GM21390 (cell line): ENCODE measurements at regions not wholly inside any gene's neighbourhood (a gene's known extent, or its start where the extent isn't known, plus 50 kb on each side); places are given as distances from the start of the nearest gene placed in this dataset.

Experiments used
- ATAC-seq: cut with Tn5 transposase; IDR thresholded peaks from one replicate; pipeline ENCODE4 v1.9.1; 2021; ENCODE audit not compliant: unreplicated experiment

DNA sequence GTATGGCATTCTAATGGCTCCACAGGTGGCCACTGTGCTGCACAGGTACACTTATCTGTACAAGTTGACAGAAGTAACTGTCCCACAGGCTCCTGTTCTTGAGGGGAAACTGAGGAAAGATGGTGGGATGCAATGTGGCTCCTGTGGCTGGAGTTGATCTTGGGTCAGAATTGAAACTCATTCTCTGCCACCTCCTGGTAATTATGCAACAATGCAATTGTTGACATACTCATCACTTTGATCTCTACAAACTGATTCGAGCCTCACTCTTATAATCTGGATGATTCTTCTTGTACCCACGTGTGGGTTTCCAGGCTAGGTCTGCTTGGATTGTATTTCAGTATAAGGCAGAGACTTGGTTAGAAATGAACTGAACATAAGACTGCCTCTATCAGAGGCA lies 148.8 kb downstream of the CCNG2 start:
- ATAC-seq = no peak

DNA sequence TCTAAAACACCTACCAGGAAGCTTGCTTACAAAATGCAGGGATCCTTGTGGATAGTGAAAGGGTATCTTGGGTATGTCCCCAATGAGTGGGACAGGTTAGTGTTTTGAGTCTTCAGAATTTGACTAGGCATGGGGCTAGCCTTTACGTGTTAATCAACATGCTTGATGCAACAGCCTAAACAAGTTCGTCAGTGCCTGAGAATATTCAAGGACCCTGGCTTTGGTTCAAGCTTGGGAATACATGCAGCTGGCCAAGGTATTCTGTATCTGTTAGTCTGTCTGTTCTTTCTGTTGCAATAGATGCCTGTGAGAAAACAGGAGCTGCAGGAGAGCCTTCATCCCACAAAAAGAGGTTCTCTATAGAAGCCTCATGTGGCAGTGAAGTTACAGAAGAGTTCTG lies 149.5 kb downstream of the CCNG2 start:
- no peak for ATAC-seq

DNA sequence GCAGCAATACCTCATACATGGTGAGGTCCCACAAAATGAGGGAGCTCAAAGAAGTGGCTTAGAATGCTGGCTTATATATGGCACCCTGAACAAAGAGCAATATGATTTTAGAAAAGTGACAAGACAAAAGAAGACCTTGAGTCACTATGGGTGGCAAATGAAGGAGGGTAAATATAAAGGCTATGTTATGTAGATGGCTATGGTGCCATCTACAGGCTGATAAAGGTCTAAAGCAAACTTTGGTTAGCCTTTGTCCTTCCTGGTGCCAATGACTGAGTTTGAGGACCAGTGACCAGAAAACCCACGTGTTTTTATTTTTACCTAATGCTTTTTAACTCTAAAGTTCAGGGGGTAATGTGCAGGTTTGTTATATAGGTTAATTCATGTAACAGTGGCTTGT lies 151.8 kb downstream of the CCNG2 start:
- no peak for ATAC-seq

DNA sequence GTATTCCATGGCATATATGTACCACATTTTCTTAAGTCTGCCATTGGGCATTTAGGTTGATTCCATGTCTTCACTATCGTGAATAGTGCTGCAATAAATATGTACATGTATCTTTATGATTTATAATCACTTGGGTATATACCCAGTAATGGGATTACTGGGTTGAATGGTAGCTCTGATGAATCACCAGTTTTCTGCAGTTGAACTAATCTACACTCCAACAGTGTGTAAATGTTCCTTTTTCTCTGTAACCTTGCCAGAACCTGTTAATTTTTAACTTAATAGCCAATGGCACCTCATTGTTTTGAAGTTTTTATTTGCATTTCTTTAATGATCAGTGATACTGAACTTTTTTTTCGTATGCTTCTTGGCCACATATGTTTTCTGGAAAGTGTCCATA lies 152.5 kb downstream of the CCNG2 start:
- no peak for ATAC-seq

DNA sequence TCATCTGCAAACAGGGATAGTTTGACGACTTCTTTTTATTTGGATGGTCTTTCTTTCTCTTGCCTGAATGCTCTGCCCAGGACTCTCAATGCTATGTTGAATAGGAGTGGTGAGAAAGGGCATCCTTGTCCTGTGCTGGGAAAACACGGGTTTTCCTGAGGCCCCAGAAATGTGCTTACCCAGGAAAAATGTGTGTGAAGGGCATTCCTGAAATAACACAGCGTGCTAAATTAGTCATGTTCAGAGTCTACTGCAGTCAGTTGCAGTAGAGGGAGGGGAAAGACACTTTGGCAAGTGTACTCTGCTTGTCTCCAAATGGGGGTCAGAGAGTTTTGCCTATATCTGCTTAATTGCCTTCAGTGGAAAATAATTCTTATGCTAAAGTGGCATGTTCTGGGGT lies 153.9 kb downstream of the CCNG2 start:
- ATAC-seq = no peak

DNA sequence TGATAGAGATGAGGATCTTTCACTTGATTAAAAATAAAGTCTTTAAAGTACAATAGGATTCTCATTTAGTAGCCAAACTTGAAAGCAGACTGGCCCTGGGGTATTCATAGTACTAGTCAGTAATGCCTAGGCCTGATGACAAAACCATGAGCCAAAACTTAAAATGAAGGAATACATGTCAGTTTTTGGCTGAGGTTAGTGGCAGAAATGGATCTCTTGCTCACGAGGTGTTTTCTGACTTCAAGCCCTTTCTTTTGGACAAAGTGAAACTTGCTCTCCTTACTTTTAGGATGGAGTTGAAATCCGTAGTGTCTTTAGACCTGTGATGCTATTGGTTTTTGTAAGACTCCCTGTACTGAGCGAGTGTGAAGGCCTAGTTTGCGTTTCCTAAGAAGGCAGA lies 157.7 kb downstream of the CCNG2 start:
- no peak for ATAC-seq

DNA sequence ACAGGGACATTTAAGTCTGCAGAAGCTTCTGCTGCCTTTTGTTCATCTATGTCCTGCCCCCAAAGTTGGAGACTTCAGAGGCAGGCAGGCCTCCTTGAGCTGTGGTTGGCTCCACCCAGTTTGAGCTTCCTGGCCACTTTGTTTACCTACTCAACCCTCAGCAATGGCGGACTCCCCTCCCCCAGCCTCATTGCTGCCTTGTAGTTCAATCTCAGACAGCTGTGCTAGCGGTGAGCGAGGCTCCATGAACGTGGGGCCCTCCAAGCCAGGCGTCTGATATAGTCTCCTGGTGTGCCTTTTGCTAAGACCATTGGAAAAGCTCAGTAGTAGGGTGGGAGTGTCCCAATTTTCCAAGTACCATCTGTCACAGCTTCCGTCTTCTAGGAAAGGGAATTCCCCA lies 170.1 kb downstream of the CCNG2 start:
- no peak for ATAC-seq

DNA sequence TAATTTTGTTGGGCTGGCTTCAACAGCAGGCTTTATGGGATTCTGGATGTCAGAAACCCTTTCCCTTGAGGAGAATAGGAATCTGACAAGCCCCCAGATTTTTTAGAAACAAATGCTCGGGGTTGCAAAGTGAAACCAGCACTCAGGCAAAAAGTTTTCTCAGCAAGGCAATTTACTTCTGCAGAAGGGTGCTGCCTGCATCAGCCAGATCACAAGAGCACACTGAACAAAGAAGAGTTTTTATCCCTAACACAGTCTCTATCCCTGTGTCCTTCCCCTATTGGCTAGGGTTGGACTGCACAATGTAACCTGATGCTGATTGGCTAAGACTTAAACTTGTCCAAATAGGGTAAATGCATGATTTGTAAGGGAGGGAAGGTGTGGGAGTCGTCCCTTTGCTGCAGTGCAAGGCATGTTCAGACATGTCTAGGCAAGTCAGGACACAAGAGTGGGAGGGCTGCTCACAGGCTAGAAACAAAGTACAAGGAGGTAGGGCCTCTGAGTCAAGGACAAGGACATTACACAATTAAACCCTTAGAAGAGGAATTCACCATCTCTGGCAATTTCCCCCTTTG lies 175.8 kb downstream of the CCNG2 start:
- ATAC-seq = no peak

DNA sequence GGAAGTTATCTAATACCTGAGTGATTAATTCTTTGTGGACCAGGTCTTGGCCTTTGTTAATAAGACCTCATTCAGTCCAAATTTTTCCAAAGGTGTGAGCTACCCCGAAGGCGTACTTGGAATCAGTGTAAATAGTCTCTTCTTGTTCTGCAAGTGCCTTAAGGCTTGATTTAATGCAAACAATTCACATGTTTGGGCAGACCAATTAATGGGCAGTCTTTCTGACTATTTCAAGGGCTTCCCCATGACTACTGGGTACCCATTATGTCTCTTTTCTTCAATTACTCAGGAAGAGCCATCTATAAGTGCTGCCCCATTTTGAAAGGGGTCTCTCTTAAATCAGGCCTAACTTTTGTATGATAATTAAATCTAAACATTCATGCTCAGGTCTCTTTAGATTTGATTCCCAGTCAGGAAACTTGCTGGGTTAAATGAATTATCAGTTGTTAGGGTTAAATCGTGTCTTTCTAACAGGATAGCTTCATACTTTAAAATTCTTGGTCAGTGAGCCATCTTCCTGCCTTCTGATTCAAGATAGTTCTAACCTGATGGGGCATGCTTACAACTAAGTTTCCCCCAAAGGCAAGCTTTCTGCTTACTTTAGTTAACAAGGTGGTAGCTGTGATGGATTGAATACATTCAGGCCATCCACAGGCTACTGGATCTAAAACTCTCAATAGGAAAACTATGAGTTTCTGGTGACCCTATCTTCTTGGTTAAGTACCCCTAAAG lies 179.6 kb downstream of the CCNG2 start:
- ATAC-seq = no peak

DNA sequence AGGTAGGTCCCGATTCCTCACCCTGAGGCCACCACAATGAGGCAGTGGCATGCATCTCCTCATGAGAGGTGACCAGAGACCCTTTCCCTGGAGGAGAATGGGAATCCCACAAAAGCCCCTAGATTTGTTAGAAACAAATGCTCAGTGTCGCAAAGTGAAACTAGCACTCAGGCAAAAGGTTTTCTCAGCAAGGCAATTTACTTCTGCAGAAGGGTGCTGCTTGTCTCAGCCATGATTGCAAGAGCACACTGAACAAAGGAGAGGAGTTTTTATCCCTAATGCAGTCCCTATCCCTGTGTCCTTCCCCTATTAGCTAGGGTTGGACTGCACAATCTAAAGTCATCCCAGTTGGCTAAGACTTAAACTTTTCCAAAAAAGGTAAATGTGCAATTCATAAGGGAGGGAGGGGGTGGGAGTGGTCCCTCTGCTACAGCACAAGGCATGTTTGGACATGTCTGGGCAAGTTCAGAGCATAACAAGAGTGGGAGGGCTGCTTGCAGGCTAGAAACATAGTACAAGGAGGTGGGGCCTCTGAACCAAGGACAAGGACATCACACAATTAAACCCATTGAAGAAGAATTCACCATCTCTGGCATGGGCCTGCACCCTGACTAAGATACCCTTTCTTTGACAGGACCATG lies 185.3 kb downstream of the CCNG2 start:
- no peak for ATAC-seq

DNA sequence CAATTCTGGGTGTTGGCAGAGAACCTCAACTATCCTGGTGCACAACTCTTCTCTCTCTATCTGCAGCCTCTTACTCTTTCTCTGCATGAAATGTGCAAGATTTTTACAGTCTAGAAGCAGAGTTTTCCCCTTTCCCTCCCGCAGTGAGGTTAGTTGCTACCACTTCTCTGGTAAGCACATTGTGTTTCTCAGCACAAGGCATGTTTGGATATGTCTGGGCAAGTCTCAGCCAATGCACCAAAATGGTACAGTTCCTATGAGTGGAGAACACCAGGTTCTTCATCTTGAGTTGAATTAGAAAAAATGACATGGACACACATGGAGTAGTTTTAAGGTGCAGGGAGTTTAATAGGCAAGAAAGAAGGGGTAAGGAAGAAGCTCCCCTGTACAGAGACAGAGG lies 187.0 kb downstream of the CCNG2 start:
- ATAC-seq = no peak

DNA sequence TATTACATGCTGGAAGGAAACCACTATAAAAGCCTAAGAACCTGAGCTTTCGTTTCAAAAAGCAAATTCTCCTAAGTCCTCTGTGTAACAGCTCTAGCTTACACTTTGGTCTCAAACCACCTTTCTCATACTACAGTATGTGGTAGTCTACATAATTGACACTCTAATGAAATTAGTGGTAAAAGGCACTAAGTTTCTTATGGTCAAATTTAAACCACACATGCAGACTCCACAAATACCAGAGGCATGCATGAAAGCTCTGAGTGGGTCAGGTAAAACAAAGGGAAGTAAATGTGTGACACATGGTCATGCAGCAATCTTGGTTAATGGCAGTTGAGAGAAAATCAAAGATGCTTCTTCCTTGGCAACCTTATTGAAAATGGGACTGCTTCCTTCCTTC lies 187.8 kb downstream of the CCNG2 start:
- ATAC-seq = peak; percentile 49

DNA sequence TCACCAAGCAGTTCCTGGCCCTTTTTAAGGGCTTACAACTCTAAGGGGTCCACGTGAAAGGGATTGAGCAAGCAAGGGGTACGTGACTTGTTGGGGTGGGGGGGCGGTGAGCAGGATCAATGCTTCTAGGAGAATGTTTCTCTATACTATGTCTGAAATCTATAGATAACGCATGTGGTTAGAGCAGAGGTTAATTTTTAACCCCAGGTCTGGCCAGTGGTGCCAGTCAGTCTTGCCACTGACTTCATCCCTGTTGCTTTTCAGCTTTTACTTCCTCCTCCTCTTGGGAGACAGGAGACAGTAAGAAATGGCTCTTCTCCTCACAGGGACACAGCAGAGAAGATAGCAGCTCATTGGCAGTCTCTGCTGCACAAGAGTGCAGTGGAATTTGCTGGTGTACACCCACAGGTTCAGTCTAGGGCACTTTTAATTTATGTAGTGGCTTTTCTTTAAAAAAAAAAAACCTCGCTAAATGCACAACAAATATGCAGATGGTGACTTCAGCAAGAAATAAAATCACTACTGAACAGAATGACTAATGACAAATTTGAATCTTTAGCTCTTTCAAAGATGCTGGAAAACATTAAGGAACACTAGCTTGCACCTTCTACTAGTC lies 190.5 kb downstream of the CCNG2 start:
- ATAC-seq = no peak

DNA sequence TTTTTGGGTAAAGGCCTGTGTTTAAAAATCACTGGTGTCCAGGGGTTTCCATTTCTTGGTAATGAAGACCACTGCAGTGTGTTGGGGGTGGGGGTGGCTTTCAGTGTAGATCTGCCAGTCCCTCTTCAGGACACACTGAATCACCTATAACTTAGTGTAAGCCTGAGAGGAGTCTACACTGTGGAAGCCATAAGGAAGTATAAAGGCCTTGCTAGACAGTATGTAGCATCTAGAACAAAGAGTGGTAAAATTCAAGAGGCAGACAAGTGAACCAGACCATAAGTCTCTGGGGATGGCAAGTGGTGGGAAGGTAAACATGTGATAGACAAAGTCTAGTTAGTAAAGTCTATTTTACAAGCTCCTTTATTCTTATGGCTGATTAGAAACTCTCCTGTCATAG lies 191.8 kb downstream of the CCNG2 start:
- no peak for ATAC-seq

DNA sequence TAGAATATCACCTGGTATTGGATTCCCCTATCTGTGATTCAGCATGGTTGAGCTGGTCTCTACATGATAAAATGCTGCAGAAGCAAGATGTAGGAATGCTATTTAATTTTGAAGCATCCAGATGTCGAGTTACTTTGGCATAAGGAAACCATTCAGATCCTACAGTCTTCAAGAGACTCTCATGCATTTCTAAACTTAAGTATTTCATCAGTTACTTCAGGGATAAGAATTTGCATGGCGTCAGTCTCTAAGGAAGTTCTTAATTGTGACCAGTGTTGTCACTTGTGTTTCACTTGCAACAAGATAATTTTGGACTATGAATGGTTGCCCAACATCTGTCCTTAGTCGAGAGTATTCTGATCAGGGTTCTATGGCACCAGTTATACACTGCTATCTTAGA lies 192.4 kb downstream of the CCNG2 start:
- no peak for ATAC-seq

DNA sequence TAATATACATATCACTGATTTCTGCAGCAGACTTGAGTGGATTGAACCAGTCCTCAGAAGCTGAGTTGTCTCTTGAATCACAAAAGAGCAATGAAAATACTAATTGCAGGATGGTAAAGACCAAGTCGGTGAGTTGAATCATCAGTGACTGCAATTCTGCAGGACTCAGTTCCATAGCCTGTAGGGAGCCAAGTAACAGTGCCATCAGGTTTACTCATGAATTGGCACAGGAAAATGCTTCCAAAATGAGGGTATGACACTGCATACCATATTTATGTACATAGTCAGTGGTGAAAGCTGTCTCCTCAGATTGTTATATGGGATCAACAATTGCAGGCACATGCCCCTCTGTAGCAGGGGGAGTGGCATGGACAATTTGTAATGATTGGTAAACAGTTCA lies 192.8 kb downstream of the CCNG2 start:
- ATAC-seq = no peak

DNA sequence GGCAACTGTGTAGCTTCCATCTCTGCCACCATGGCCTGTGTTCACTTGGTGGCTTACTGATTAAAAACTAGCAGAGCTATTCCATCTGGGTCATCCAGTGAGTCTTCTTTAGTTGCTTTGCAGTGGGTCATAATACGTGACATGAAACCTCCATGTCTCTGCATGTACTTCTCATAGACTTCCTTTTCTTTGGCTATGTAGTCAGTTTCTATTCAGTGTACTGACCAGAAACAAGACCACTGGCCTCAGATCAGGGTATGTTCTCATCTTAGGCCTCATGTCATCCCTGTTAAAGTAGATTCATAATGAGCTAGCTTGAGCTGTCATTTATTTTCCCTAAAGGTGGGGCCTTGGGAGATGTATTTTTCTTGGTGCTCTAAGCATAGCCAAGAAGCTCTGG lies 195.2 kb downstream of the CCNG2 start:
- no peak for ATAC-seq

DNA sequence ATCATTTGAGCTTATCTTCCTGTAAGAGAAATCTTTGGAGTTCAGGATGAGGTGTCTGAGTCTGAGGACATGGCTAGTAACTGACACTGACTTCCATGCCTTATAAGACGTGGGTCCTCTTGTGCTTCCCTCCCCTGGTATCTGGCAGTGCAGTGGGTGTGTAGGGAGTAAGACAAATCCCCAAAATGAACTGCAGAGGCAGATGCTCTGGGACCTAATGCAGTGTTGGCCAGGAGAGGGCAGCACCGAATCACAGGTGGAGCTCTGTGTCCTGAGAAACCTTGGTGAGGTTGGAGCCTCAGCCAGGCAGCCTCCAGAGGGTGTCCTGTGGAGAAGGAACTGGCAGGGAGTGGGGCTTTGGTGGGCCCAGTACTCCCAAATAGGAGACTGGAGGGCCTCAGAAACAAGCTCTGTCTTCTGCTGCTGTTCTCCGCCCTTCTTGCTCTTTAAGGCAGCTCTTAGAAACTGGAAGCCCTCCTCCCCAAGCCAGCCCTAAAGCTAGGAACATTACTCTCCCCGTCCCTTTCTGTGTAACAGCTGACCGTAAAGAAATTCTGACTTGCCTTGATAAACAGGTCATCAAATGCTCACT lies 196.8 kb downstream of the CCNG2 start:
- ATAC-seq = peak; percentile 50

DNA sequence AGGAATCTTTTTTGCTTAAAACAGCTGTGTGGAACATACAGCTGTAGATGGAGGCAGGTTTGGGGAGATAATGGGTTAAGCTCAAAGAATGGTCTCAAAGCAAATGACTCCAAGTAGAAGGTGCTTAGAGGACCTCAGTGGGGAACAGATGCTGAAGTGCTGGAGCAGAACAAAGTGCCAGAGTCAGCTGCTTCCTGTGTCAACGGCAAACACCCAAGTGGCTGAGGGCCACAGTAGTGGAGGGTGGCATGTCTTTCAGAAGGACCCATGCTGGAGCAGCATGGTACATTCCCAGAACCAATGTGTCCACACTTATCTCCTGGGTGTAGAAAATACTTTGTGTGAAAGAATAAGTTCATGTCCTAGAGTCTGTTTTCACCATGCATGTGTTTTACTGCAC lies 197.5 kb downstream of the CCNG2 start:
- no peak for ATAC-seq

DNA sequence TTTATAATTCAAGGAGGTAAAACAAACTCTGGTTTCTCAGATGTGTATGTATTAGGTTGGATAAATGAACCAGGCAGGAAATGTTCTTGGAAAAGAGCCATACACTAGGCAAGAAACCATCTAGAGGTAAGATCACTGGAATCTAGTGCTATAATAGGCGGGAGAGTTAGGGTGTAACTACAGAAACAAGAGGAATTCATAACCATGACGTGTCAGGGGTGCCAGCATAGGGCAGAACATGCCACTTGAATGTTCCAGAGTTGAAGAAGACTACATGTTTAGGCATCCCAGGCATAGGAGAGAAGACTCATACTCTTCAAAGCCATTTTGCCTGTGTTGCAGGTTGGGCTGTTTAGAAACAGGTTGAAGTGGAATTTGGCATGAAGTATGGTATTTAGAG lies 198.7 kb downstream of the CCNG2 start:
- no peak for ATAC-seq

DNA sequence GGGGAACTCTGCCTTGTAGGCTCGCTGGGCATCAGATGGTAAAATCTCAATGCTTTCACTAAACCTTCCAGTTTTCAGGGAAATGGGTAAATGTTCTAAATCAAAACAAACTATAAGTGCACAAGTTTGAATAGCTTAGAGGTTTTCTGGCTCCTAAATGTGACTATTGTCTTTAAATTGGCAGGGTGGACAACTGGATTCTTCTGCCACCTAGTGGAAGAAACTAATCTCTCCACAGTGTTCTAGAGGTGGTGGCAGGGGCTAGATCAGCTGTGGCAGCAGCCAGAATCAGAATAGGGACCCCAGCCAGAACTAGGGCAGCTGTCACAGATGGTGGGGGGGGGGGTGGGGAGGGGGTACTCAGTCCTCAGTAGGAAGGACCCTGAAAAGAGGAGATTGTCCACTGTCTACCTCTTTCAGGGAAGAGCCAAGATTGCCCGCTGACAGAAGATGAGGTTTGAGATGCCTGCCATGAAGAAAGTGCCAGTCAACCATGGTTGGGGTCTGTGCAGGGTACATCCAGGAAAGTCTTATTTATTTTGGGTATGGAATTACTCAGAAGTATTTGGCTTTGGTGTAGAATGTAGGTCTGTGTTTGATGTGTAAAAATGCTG lies 201.4 kb downstream of the CCNG2 start:
- peak; percentile 64 for ATAC-seq
